ENCODE measurements at regions not wholly inside any gene's neighbourhood (a gene's known extent, or its start where the extent isn't known, plus 50 kb on each side); places are given as distances from the start of the nearest gene placed in this dataset.

GRCh38 chr18:73079920-73080319 lies 212.1 kb upstream of the NETO1 start:
- H3K4me1 Mint-ChIP-seq = no peaks in the 10 kb centered on the region
- Histone ChIP-seq H3K27me3 (ENCODE audit: insufficient read depth, low read length) (no peaks in the 10 kb centered on the region), H3K36me3 (ENCODE audit: insufficient read depth, low read length) (no peaks in the 10 kb centered on the region), H3K9me3 (ENCODE audit: control insufficient read depth in 1 of 2, low read length in 2 of 2) (no peaks in the 10 kb centered on the region), H3K4me3 (ENCODE audit: low read length in 2 of 2) (no peak overlapping the region), H3K27ac (ENCODE audit: low read depth, low read length) (no peak overlapping the region), H3K4me1 (ENCODE audit: insufficient read depth, low read length) (no peaks in the 10 kb centered on the region)
- CTCF ChIA-PET (ENCODE audit: partially characterized antibody) = no interaction called here
- intact Hi-C loops (cut with micrococcal nuclease) = no loop called here
- no peaks in the 10 kb centered on the region for H3K36me3 Mint-ChIP-seq
- H3K27ac Mint-ChIP-seq = no peak overlapping the region
- H3K4me3 Mint-ChIP-seq = no peak overlapping the region
- no peaks in the 10 kb centered on the region for H3K27me3 Mint-ChIP-seq
- POLR2A ChIA-PET (ENCODE audit: partially characterized antibody) = no interaction called here
- no peak for DNase-seq
- peaks cover 0 to 19% (median 3%) of the 10 kb centered on the region in 8 donors for H3K9me3 Mint-ChIP-seq

GRCh38 chr18:73060666-73061288 lies 193.0 kb upstream of the NETO1 start:
- no peak overlapping the region for H3K4me3 ChIP-seq (ENCODE audit: low read length in 2 of 2)
- CTCF ChIA-PET (ENCODE audit: partially characterized antibody) = no interaction called here
- H3K36me3 Mint-ChIP-seq = no peaks in the 10 kb centered on the region
- H3K27me3 Mint-ChIP-seq = no peaks in the 10 kb centered on the region
- no peaks in the 10 kb centered on the region for H3K4me1 Mint-ChIP-seq
- H3K27ac Mint-ChIP-seq = no peak overlapping the region
- POLR2A ChIA-PET (ENCODE audit: partially characterized antibody) = no interaction called here
- no peaks in the 10 kb centered on the region for H3K27me3 ChIP-seq (ENCODE audit: insufficient read depth, low read length)
- no peaks in the 10 kb centered on the region for H3K36me3 ChIP-seq (ENCODE audit: insufficient read depth, low read length)
- H3K27ac ChIP-seq (ENCODE audit: low read depth, low read length) = no peak overlapping the region
- no peaks in the 10 kb centered on the region for H3K4me1 ChIP-seq (ENCODE audit: insufficient read depth, low read length)
- H3K4me3 Mint-ChIP-seq = no peak overlapping the region
- peaks cover 0 to 8% (median 4%) of the 10 kb centered on the region in 8 donors for H3K9me3 Mint-ChIP-seq
- intact Hi-C loops (cut with micrococcal nuclease) = no loop called here
- DNase-seq = no peak
- H3K9me3 ChIP-seq (ENCODE audit: control insufficient read depth in 1 of 2, low read length in 2 of 2) = no peaks in the 10 kb centered on the region

- Histone ChIP-seq H3K4me3 (ENCODE audit: low read length in 2 of 2) (no peak overlapping the region), H3K9me3 (ENCODE audit: control insufficient read depth in 1 of 2, low read length in 2 of 2) (no peaks in the 10 kb centered on the region), H3K27me3 (ENCODE audit: insufficient read depth, low read length) (no peaks in the 10 kb centered on the region), H3K4me1 (ENCODE audit: insufficient read depth, low read length) (no peaks in the 10 kb centered on the region), H3K27ac (ENCODE audit: low read depth, low read length) (no peak overlapping the region), H3K36me3 (ENCODE audit: insufficient read depth, low read length) (no peaks in the 10 kb centered on the region)
- H3K36me3 Mint-ChIP-seq = no peaks in the 10 kb centered on the region
- H3K9me3 Mint-ChIP-seq = peaks cover 0 to 14% (median 5%) of the 10 kb centered on the region in 8 donors
- POLR2A ChIA-PET (ENCODE audit: partially characterized antibody) = no interaction called here
- intact Hi-C loops (cut with micrococcal nuclease) = no loop called here
- no peaks in the 10 kb centered on the region for H3K4me1 Mint-ChIP-seq
- no peak for DNase-seq
- H3K27me3 Mint-ChIP-seq = no peaks in the 10 kb centered on the region
- CTCF ChIA-PET (ENCODE audit: partially characterized antibody) = no interaction called here
- H3K27ac Mint-ChIP-seq = no peak overlapping the region
- no peak overlapping the region for H3K4me3 Mint-ChIP-seq
Measured at GRCh38 chr18:73059280-73059679, 191.5 kb upstream of the NETO1 start.

- Mint-ChIP-seq H3K27me3 (no peaks in the 10 kb centered on the region), H3K4me3 (no peak overlapping the region), H3K27ac (no peak overlapping the region), H3K4me1 (no peaks in the 10 kb centered on the region), H3K36me3 (no peaks in the 10 kb centered on the region), H3K9me3 (peaks cover 0 to 19% (median 6%) of the 10 kb centered on the region in 8 donors)
- Histone ChIP-seq H3K36me3 (ENCODE audit: insufficient read depth, low read length) (no peaks in the 10 kb centered on the region), H3K27me3 (ENCODE audit: insufficient read depth, low read length) (no peaks in the 10 kb centered on the region), H3K4me3 (ENCODE audit: low read length in 2 of 2) (no peak overlapping the region), H3K4me1 (ENCODE audit: insufficient read depth, low read length) (no peaks in the 10 kb centered on the region), H3K9me3 (ENCODE audit: control insufficient read depth in 1 of 2, low read length in 2 of 2) (peaks cover 0 to 2% of the 10 kb centered on the region in 2 donors), H3K27ac (ENCODE audit: low read depth, low read length) (no peak overlapping the region)
- intact Hi-C loops (cut with micrococcal nuclease) = no loop called here
- ChIA-PET CTCF (ENCODE audit: partially characterized antibody) (no interaction called here), POLR2A (ENCODE audit: partially characterized antibody) (no interaction called here)
- DNase-seq = no peak
Measured at GRCh38 chr18:73047688-73048087, 179.9 kb upstream of the NETO1 start.

GRCh38 chr18:73045037-73045436 lies 177.2 kb upstream of the NETO1 start:
- Histone ChIP-seq H3K27me3 (ENCODE audit: insufficient read depth, low read length) (no peaks in the 10 kb centered on the region), H3K4me1 (ENCODE audit: insufficient read depth, low read length) (no peaks in the 10 kb centered on the region), H3K9me3 (ENCODE audit: control insufficient read depth in 1 of 2, low read length in 2 of 2) (no peaks in the 10 kb centered on the region), H3K4me3 (ENCODE audit: low read length in 2 of 2) (no peak overlapping the region), H3K36me3 (ENCODE audit: insufficient read depth, low read length) (no peaks in the 10 kb centered on the region), H3K27ac (ENCODE audit: low read depth, low read length) (no peak overlapping the region)
- no peak overlapping the region for H3K27ac Mint-ChIP-seq
- peaks cover 0 to 10% (median 5%) of the 10 kb centered on the region in 8 donors for H3K9me3 Mint-ChIP-seq
- no peak overlapping the region for H3K4me3 Mint-ChIP-seq
- intact Hi-C loops (cut with micrococcal nuclease) = no loop called here
- no peak for DNase-seq
- POLR2A ChIA-PET (ENCODE audit: partially characterized antibody) = no interaction called here
- CTCF ChIA-PET (ENCODE audit: partially characterized antibody) = no interaction called here
- no peaks in the 10 kb centered on the region for H3K4me1 Mint-ChIP-seq
- H3K27me3 Mint-ChIP-seq = no peaks in the 10 kb centered on the region
- no peaks in the 10 kb centered on the region for H3K36me3 Mint-ChIP-seq

- ChIA-PET CTCF (ENCODE audit: partially characterized antibody) (no interaction called here), POLR2A (ENCODE audit: partially characterized antibody) (no interaction called here)
- no peaks in the 10 kb centered on the region for H3K27me3 Mint-ChIP-seq
- H3K4me1 Mint-ChIP-seq = no peaks in the 10 kb centered on the region
- H3K27ac Mint-ChIP-seq = no peak overlapping the region
- no peak for DNase-seq
- H3K9me3 ChIP-seq (ENCODE audit: control insufficient read depth in 1 of 2, low read length in 2 of 2) = no peaks in the 10 kb centered on the region
- no peak overlapping the region for H3K4me3 ChIP-seq (ENCODE audit: low read length in 2 of 2)
- no peaks in the 10 kb centered on the region for H3K36me3 ChIP-seq (ENCODE audit: insufficient read depth, low read length)
- H3K4me3 Mint-ChIP-seq = no peak overlapping the region
- no peaks in the 10 kb centered on the region for H3K36me3 Mint-ChIP-seq
- H3K27me3 ChIP-seq (ENCODE audit: insufficient read depth, low read length) = no peaks in the 10 kb centered on the region
- H3K9me3 Mint-ChIP-seq = peaks cover 0 to 10% (median 8%) of the 10 kb centered on the region in 8 donors
- H3K27ac ChIP-seq (ENCODE audit: low read depth, low read length) = no peak overlapping the region
- no peaks in the 10 kb centered on the region for H3K4me1 ChIP-seq (ENCODE audit: insufficient read depth, low read length)
- intact Hi-C loops (cut with micrococcal nuclease) = no loop called here
Measured at GRCh38 chr18:73043611-73044010, 175.8 kb upstream of the NETO1 start.

GRCh38 chr18:73043211-73043610 lies 175.4 kb upstream of the NETO1 start:
- ChIA-PET POLR2A (ENCODE audit: partially characterized antibody) (no interaction called here), CTCF (ENCODE audit: partially characterized antibody) (no interaction called here)
- no peaks in the 10 kb centered on the region for H3K4me1 ChIP-seq (ENCODE audit: insufficient read depth, low read length)
- Mint-ChIP-seq H3K36me3 (no peaks in the 10 kb centered on the region), H3K4me1 (no peaks in the 10 kb centered on the region), H3K4me3 (no peak overlapping the region), H3K9me3 (peaks cover 0 to 14% (median 9%) of the 10 kb centered on the region in 8 donors), H3K27ac (no peak overlapping the region), H3K27me3 (no peaks in the 10 kb centered on the region)
- DNase-seq = no peak
- intact Hi-C loops (cut with micrococcal nuclease) = no loop called here
- no peak overlapping the region for H3K4me3 ChIP-seq (ENCODE audit: low read length in 2 of 2)
- no peak overlapping the region for H3K27ac ChIP-seq (ENCODE audit: low read depth, low read length)
- H3K27me3 ChIP-seq (ENCODE audit: insufficient read depth, low read length) = no peaks in the 10 kb centered on the region
- no peaks in the 10 kb centered on the region for H3K36me3 ChIP-seq (ENCODE audit: insufficient read depth, low read length)
- H3K9me3 ChIP-seq (ENCODE audit: control insufficient read depth in 1 of 2, low read length in 2 of 2) = no peaks in the 10 kb centered on the region

GRCh38 chr18:73040247-73040646 lies 172.5 kb upstream of the NETO1 start:
- no peak overlapping the region for H3K27ac Mint-ChIP-seq
- no peak for DNase-seq
- H3K27me3 Mint-ChIP-seq = no peaks in the 10 kb centered on the region
- H3K27me3 ChIP-seq (ENCODE audit: insufficient read depth, low read length) = no peaks in the 10 kb centered on the region
- no peak overlapping the region for H3K4me3 ChIP-seq (ENCODE audit: low read length in 2 of 2)
- H3K27ac ChIP-seq (ENCODE audit: low read depth, low read length) = no peak overlapping the region
- H3K4me1 ChIP-seq (ENCODE audit: insufficient read depth, low read length) = no peaks in the 10 kb centered on the region
- H3K36me3 Mint-ChIP-seq = no peaks in the 10 kb centered on the region
- intact Hi-C loops (cut with micrococcal nuclease) = no loop called here
- CTCF ChIA-PET (ENCODE audit: partially characterized antibody) = no interaction called here
- no peaks in the 10 kb centered on the region for H3K9me3 ChIP-seq (ENCODE audit: control insufficient read depth in 1 of 2, low read length in 2 of 2)
- no peaks in the 10 kb centered on the region for H3K4me1 Mint-ChIP-seq
- H3K4me3 Mint-ChIP-seq = no peak overlapping the region
- H3K9me3 Mint-ChIP-seq = peaks cover 0 to 13% (median 4%) of the 10 kb centered on the region in 8 donors
- no peaks in the 10 kb centered on the region for H3K36me3 ChIP-seq (ENCODE audit: insufficient read depth, low read length)
- POLR2A ChIA-PET (ENCODE audit: partially characterized antibody) = no interaction called here

Measured in CD4-positive, alpha-beta memory T cell (primary cell).